HCT116 (cell line): ENCODE measurements at regions not wholly inside any gene's neighbourhood (a gene's known extent, or its start where the extent isn't known, plus 50 kb on each side); places are given as distances from the start of the nearest gene placed in this dataset.

Experiments
- ATAC-seq: fragments of 200-7000 bp; cut with Tn5 transposase; 2 replicates; pipeline ENCODE4 v1.9.1; 2020; ENCODE audit warnings: mild to moderate bottlenecking, moderate library complexity
- BruUV-seq: library from RNA; stranded (reverse); fragments of 400-500 nt; replicated peaks from 2 replicates; lab custom pipeline; 2021; lab: Mats Ljungman, UMichigan
- CTCF ChIA-PET: fragments of 300-600 bp; sonication (Branson Sonifier 250); formaldehyde crosslinking; loops from one replicate; lab custom pipeline; 2021; ENCODE audit warnings: antibody characterized with exemption; lab: Charles Lee
- POLR2A ChIA-PET: fragments of 300-600, 350-600 bp; sonication (Branson Sonifier 250); formaldehyde crosslinking; loops from one replicate; lab custom pipeline; 2021; ENCODE audit warnings: antibody characterized with exemption; lab: Charles Lee
- RAD21 ChIA-PET, 2 experiments: fragments of 300-600 bp; sonication (Branson Sonifier 250); formaldehyde crosslinking; loops; one replicate each; lab custom pipeline; 2023; ENCODE audit warnings: low total read pairs in 2 of 2; ENCODE audit not compliant: uncharacterized antibody in 2 of 2, unreplicated experiment in 2 of 2, low non-redundant PET in 1 of 2; lab: Charles Lee
- DNase-seq: peaks from one replicate; pipeline ENCODE4 v3.0.0-alpha.2; 2010; ENCODE audit warnings: low read depth, low spot score
- H2AFZ ChIP-seq: fragments of 200-600 bp; shearing (Covaris generic), sonication (generic); 2 replicates; pipeline ENCODE4 v1.6.1; 2017; ENCODE audit warnings: low read depth, mixed run types, mixed read lengths, antibody characterized with exemption, low read length; ENCODE audit not compliant: poor library complexity, severe bottlenecking
- H3K27ac ChIP-seq: 2 replicates; pipeline ENCODE4 v1.5.1; 2012; ENCODE audit warnings: low read depth, low read length
- H3K27me3 ChIP-seq: fragments of 200-600 bp; sonication (generic); 2 replicates; pipeline ENCODE4 v1.6.1; 2016; ENCODE audit warnings: mixed run types, low read length, mixed read lengths; ENCODE audit not compliant: insufficient read depth
- H3K36me3 ChIP-seq, 2 experiments: fragments of 200-500 bp in 1 of 2; fragments of 200-600 bp in 1 of 2; sonication (Bioruptor generic) in 1 of 2; sonication (generic) in 1 of 2; 2 replicates each; pipeline versions ENCODE4 v1.5.1 to v1.6.1; 2014 to 2016; ENCODE audit warnings: low read length in 2 of 2, inconsistent platforms in 1 of 2, mixed read lengths in 1 of 2, mixed run types in 1 of 2; ENCODE audit not compliant: insufficient read depth in 2 of 2, control insufficient read depth in 1 of 2
- H3K4me1 ChIP-seq, 2 experiments: fragments of 200-600 bp in 1 of 2; sonication (generic) in 1 of 2; 2 replicates each; pipeline versions ENCODE4 v1.5.1 to v1.6.1; 2012 to 2017; ENCODE audit warnings: low read length in 2 of 2, inconsistent platforms in 1 of 2, mild to moderate bottlenecking in 1 of 2, mixed read lengths in 1 of 2, mixed run types in 1 of 2, moderate library complexity in 1 of 2; ENCODE audit not compliant: insufficient read depth in 2 of 2, control insufficient read depth in 1 of 2
- H3K4me2 ChIP-seq: fragments of 200-600 bp; sonication (generic); 2 replicates; pipeline ENCODE4 v1.6.1; 2017; ENCODE audit warnings: mixed run types, low read length, mixed read lengths
- H3K4me3 ChIP-seq, 2 experiments: fragments of 200-600 bp in 1 of 2; sonication (generic) in 1 of 2; replicated peaks in 1 of 2; 2 replicates each; pipeline ENCODE4 v1.5.1; 2011 to 2016; ENCODE audit warnings: low read length in 2 of 2, control low read depth in 1 of 2, low read depth in 1 of 2, mild to moderate bottlenecking in 1 of 2, mixed read lengths in 1 of 2, mixed run types in 1 of 2
- H3K79me2 ChIP-seq: fragments of 200-600 bp; sonication (generic); 2 replicates; pipeline ENCODE4 v1.6.1; 2017; ENCODE audit warnings: mild to moderate bottlenecking, mixed run types, low read length, moderate library complexity, mixed read lengths; ENCODE audit not compliant: insufficient read depth
- H3K9ac ChIP-seq: fragments of 200-600 bp; sonication (generic); 2 replicates; pipeline ENCODE4 v1.6.1; 2016; ENCODE audit warnings: low read length, mixed read lengths
- H3K9me2 ChIP-seq: fragments of 200-600 bp; sonication (generic), shearing (Covaris generic); 2 replicates; pipeline ENCODE4 v1.6.1; 2017; ENCODE audit warnings: mixed run types, mild to moderate bottlenecking, moderate library complexity; ENCODE audit not compliant: insufficient read depth
- H3K9me3 ChIP-seq, 2 experiments: fragments of 200-500 bp in 1 of 2; fragments of 200-600 bp in 1 of 2; sonication (Bioruptor generic) in 1 of 2; sonication (generic) in 1 of 2; 2 replicates each; pipeline ENCODE4 v1.6.1; 2014 to 2017; ENCODE audit warnings: low read length in 2 of 2, mixed read lengths in 2 of 2, inconsistent platforms in 1 of 2, low read depth in 1 of 2, mild to moderate bottlenecking in 1 of 2, mixed run types in 1 of 2, moderate library complexity in 1 of 2; ENCODE audit not compliant: control insufficient read depth in 1 of 2, insufficient read depth in 1 of 2
- H4K20me1 ChIP-seq: fragments of 200-600 bp; sonication (generic), shearing (Covaris generic); 2 replicates; pipeline ENCODE4 v1.6.1; 2017; ENCODE audit warnings: mixed run types, mild to moderate bottlenecking, moderate library complexity; ENCODE audit not compliant: insufficient read depth
- CBX3 ChIP-seq: IDR thresholded peaks from 2 replicates; pipeline ENCODE4 v1.6.1; 2012; ENCODE audit warnings: low read depth
- CEBPB ChIP-seq: IDR thresholded peaks from 2 replicates; pipeline ENCODE4 v1.6.1; 2012; ENCODE audit warnings: low read depth
- CTCF ChIP-seq, 3 experiments: fragments of 200-600 bp in 1 of 3; sonication (generic) in 1 of 3; IDR thresholded peaks in 2 of 3; conservative IDR thresholded peaks in 1 of 3; 2 replicates each; pipeline ENCODE4 v1.5.1; 2012 to 2017; ENCODE audit warnings: low read depth in 2 of 3, low read length in 2 of 3, antibody characterized with exemption in 1 of 3, borderline replicate concordance in 1 of 3, control low read depth in 1 of 3, mild to moderate bottlenecking in 1 of 3, mixed read lengths in 1 of 3, mixed run types in 1 of 3, moderate library complexity in 1 of 3; ENCODE audit not compliant: insufficient read depth in 1 of 3
- EGR1 ChIP-seq: IDR thresholded peaks from 2 replicates; pipeline ENCODE4 v1.6.1; 2012; ENCODE audit warnings: low read depth
- ELF1 ChIP-seq: IDR thresholded peaks from 2 replicates; pipeline ENCODE4 v1.6.1; 2012; ENCODE audit warnings: low read depth, borderline replicate concordance
- EZH2 ChIP-seq: fragments of 200-600 bp; sonication (generic); IDR thresholded peaks from 2 replicates; pipeline ENCODE4 v1.6.1; 2017; ENCODE audit warnings: antibody characterized with exemption, mixed run types
- FOSL1 ChIP-seq: IDR thresholded peaks from 2 replicates; pipeline ENCODE4 v1.6.1; 2012; ENCODE audit warnings: low read depth
- POLR2A ChIP-seq: IDR thresholded peaks from 2 replicates; pipeline ENCODE4 v1.7.0; 2011; ENCODE audit warnings: borderline replicate concordance; ENCODE audit not compliant: insufficient read depth, insufficient read length; ENCODE audit errors: extremely low read depth
- POLR2AphosphoS5 ChIP-seq: IDR thresholded peaks from 2 replicates; pipeline ENCODE4 v1.6.1; 2011; ENCODE audit warnings: mild to moderate bottlenecking, low read depth, low read length, moderate library complexity
- RAD21 ChIP-seq: IDR thresholded peaks from 2 replicates; pipeline ENCODE4 v1.6.1; 2012; ENCODE audit warnings: low read depth, mild to moderate bottlenecking
- SP1 ChIP-seq: IDR thresholded peaks from 2 replicates; pipeline ENCODE4 v1.6.1; 2012; ENCODE audit warnings: low read depth
- SRF ChIP-seq: IDR thresholded peaks from 2 replicates; pipeline ENCODE4 v1.6.1; 2012; ENCODE audit warnings: low read depth
- YY1 ChIP-seq: IDR thresholded peaks from 2 replicates; pipeline ENCODE4 v1.6.1; 2011; ENCODE audit warnings: low read length, low read depth, moderate library complexity, mild to moderate bottlenecking; ENCODE audit not compliant: insufficient replicate concordance; ENCODE audit errors: extremely low read depth
- ZFX ChIP-seq: fragments of 450-650 bp; IDR thresholded peaks from 2 replicates; pipeline ENCODE4 v1.6.1; 2017
- ZNF274 ChIP-seq: fragments of 200-500 bp; sonication (Bioruptor generic); IDR thresholded peaks from 2 replicates; pipeline ENCODE4 v1.6.1; 2014; ENCODE audit warnings: mild to moderate bottlenecking, low read depth, low read length, inconsistent platforms
- intact Hi-C: fragments of 100-400 bp; cut with micrococcal nuclease; formaldehyde crosslinking; loops from 2 replicates; pipeline ENCODE4 v1.10.0; 2022
- TF ChIP-seq, protein P1 (sequence below): IDR thresholded peaks from 2 replicates; pipeline ENCODE4 v1.6.1; 2012; ENCODE audit warnings: low read depth
- TF ChIP-seq, protein P2 (sequence below): IDR thresholded peaks from 2 replicates; pipeline ENCODE4 v1.6.1; 2011; ENCODE audit warnings: mild to moderate bottlenecking, low read length, moderate library complexity; ENCODE audit not compliant: insufficient replicate concordance; ENCODE audit errors: extremely low read depth

DNA sequence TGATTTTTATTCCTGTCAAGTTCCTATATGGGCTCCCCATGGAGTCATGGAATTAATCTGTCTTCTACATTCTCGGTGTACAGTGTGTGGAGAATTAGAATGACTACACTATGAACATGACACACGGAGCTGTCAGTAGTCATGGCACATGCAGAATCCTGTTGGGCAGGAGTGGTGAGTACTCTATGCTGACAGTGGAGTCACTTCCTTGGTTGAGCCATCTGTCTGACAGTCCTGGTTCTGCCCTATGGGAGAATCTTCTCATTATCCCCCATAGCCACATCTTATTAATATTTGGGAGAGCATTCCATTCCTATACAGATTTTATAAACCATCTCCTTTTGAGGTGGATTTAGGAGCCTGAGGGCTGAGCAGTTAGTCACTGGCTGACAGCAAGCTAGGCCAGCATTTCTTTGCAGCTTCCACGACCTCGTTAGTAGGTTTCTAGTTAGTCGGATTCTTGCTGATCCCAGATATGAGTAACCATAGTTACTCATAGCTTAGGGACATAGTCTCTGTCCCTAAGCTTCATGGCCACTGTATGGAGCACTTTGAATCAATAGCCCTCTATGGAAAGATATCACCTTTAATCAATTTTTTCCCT is 90.6 kb downstream of the MDH1 start:
- no peak for ATAC-seq
- ChIA-PET CTCF (interaction anchor here (0.7 kb wide), 1 partner anchor 762 kb away, joined by 3 read pairs; no protein-coding TSS in a partner anchor), RAD21 (no interaction called here), POLR2A (no interaction called here)
- H2AFZ ChIP-seq = no peak overlapping the region
- no peak overlapping the region for H3K9ac ChIP-seq
- TF ChIP-seq, protein P1, sequence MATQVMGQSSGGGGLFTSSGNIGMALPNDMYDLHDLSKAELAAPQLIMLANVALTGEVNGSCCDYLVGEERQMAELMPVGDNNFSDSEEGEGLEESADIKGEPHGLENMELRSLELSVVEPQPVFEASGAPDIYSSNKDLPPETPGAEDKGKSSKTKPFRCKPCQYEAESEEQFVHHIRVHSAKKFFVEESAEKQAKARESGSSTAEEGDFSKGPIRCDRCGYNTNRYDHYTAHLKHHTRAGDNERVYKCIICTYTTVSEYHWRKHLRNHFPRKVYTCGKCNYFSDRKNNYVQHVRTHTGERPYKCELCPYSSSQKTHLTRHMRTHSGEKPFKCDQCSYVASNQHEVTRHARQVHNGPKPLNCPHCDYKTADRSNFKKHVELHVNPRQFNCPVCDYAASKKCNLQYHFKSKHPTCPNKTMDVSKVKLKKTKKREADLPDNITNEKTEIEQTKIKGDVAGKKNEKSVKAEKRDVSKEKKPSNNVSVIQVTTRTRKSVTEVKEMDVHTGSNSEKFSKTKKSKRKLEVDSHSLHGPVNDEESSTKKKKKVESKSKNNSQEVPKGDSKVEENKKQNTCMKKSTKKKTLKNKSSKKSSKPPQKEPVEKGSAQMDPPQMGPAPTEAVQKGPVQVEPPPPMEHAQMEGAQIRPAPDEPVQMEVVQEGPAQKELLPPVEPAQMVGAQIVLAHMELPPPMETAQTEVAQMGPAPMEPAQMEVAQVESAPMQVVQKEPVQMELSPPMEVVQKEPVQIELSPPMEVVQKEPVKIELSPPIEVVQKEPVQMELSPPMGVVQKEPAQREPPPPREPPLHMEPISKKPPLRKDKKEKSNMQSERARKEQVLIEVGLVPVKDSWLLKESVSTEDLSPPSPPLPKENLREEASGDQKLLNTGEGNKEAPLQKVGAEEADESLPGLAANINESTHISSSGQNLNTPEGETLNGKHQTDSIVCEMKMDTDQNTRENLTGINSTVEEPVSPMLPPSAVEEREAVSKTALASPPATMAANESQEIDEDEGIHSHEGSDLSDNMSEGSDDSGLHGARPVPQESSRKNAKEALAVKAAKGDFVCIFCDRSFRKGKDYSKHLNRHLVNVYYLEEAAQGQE = no peak
- TF ChIP-seq CTCF (IDR thresholded peaks at IDR 0.05 in 2 of 3, conservative IDR thresholded peaks at IDR 0.05 in 1 of 3; ENCODE audit: borderline replicate concordance in 1 of 3, insufficient read depth in 1 of 3, low read depth in 2 of 3, low read length in 2 of 3) = no peak
- no peak for TF ChIP-seq EZH2
- no peak for TF ChIP-seq CEBPB
- TF ChIP-seq ELF1 = no peak
- TF ChIP-seq POLR2AphosphoS5 = no peak
- TF ChIP-seq POLR2A = no peak
- TF ChIP-seq ZNF274 = no peak
- TF ChIP-seq RAD21 = no peak
- TF ChIP-seq, protein P2, sequence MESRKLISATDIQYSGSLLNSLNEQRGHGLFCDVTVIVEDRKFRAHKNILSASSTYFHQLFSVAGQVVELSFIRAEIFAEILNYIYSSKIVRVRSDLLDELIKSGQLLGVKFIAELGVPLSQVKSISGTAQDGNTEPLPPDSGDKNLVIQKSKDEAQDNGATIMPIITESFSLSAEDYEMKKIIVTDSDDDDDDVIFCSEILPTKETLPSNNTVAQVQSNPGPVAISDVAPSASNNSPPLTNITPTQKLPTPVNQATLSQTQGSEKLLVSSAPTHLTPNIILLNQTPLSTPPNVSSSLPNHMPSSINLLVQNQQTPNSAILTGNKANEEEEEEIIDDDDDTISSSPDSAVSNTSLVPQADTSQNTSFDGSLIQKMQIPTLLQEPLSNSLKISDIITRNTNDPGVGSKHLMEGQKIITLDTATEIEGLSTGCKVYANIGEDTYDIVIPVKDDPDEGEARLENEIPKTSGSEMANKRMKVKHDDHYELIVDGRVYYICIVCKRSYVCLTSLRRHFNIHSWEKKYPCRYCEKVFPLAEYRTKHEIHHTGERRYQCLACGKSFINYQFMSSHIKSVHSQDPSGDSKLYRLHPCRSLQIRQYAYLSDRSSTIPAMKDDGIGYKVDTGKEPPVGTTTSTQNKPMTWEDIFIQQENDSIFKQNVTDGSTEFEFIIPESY = no peak
- TF ChIP-seq YY1 = no peak
- TF ChIP-seq FOSL1 = no peak
- no peak for TF ChIP-seq EGR1
- TF ChIP-seq CBX3 = no peak
- TF ChIP-seq SRF = no peak
- TF ChIP-seq ZFX = no peak
- TF ChIP-seq SP1 = no peak
- H3K9me3 ChIP-seq = no peaks in the 10 kb centered on the region
- H3K4me2 ChIP-seq = no peak overlapping the region
- no peaks in the 10 kb centered on the region for H4K20me1 ChIP-seq
- no peak overlapping the region for H3K27ac ChIP-seq
- no peaks in the 10 kb centered on the region for H3K36me3 ChIP-seq
- H3K27me3 ChIP-seq = no peaks in the 10 kb centered on the region
- H3K79me2 ChIP-seq = no peaks in the 10 kb centered on the region
- no peak for DNase-seq
- no peaks in the 10 kb centered on the region for H3K9me2 ChIP-seq
- no peak overlapping the region for H3K4me3 ChIP-seq
- BruUV-seq = no TSS peak
- no peaks in the 10 kb centered on the region for H3K4me1 ChIP-seq
- intact Hi-C loops = no loop called here
